Keratinocyte (primary cell): ENCODE measurements at regions not wholly inside any gene's neighbourhood (a gene's known extent, or its start where the extent isn't known, plus 50 kb on each side); places are given as distances from the start of the nearest gene placed in this dataset.

Experiments
- DNase-seq: peaks from one replicate; pipeline ENCODE4 v3.0.0-alpha.2; 2011; ENCODE audit warnings: low read depth, missing footprints, low spot score
- FAIRE-seq: peaks from 2 replicates; lab custom pipeline; 2011; peaks lifted over from hg19 to GRCh38; lab: Jason Lieb, UNC
- H2AFZ ChIP-seq: 2 replicates; pipeline ENCODE4 v1.6.0; 2012; ENCODE audit warnings: low read length, control low read depth, inconsistent platforms; ENCODE audit not compliant: control insufficient read depth
- H3K27ac ChIP-seq: 2 replicates; pipeline ENCODE4 v1.5.1; 2011; ENCODE audit warnings: low read length; ENCODE audit not compliant: control insufficient read depth, insufficient read depth
- H3K27me3 ChIP-seq: 3 replicates; pipeline ENCODE4 v1.6.0; 2011; ENCODE audit warnings: low read length; ENCODE audit not compliant: control insufficient read depth, insufficient read depth; ENCODE audit errors: extremely low read depth
- H3K36me3 ChIP-seq, 2 experiments: 2 replicates in 1 of 2; 3 replicates in 1 of 2; pipeline ENCODE4 v1.5.1; 2011; ENCODE audit warnings: low read length in 2 of 2, mild to moderate bottlenecking in 1 of 2; ENCODE audit not compliant: control insufficient read depth in 2 of 2, insufficient read depth in 2 of 2; ENCODE audit errors: extremely low read depth in 1 of 2
- H3K4me1 ChIP-seq: 3 replicates; pipeline ENCODE4 v1.5.1; 2011; ENCODE audit warnings: low read length; ENCODE audit not compliant: control insufficient read depth, insufficient read depth; ENCODE audit errors: extremely low read depth
- H3K4me2 ChIP-seq: 3 replicates; pipeline ENCODE4 v1.6.0; 2011; ENCODE audit warnings: low read depth, low read length; ENCODE audit not compliant: control insufficient read depth, insufficient read depth; ENCODE audit errors: extremely low read depth
- H3K4me3 ChIP-seq, 3 experiments: fragments of 200-600 bp in 1 of 3; sonication (generic) in 1 of 3; 2 replicates in 2 of 3; 3 replicates in 1 of 3; pipeline ENCODE4 v1.5.1; 2011 to 2016; ENCODE audit warnings: low read length in 3 of 3, mild to moderate bottlenecking in 3 of 3, control low read depth in 2 of 3, inconsistent platforms in 1 of 3, low read depth in 1 of 3, mixed read lengths in 1 of 3, mixed run types in 1 of 3, moderate library complexity in 1 of 3; ENCODE audit not compliant: control insufficient read depth in 2 of 3, insufficient read depth in 2 of 3; ENCODE audit errors: extremely low read depth in 1 of 3
- H3K79me2 ChIP-seq: 2 replicates; pipeline ENCODE4 v1.6.0; 2012; ENCODE audit warnings: low read length; ENCODE audit not compliant: control insufficient read depth, insufficient read depth
- H3K9ac ChIP-seq: 3 replicates; pipeline ENCODE4 v1.6.0; 2011; ENCODE audit warnings: low read length; ENCODE audit not compliant: control insufficient read depth, insufficient read depth; ENCODE audit errors: extremely low read depth
- H3K9me1 ChIP-seq: 3 replicates; pipeline ENCODE4 v1.6.0; 2011; ENCODE audit warnings: low read length; ENCODE audit not compliant: control insufficient read depth, insufficient read depth; ENCODE audit errors: extremely low read depth
- H3K9me3 ChIP-seq: 2 replicates; pipeline ENCODE4 v1.5.1; 2012; ENCODE audit warnings: low read depth, low read length; ENCODE audit not compliant: control insufficient read depth
- H4K20me1 ChIP-seq: 3 replicates; pipeline ENCODE4 v1.6.0; 2011; ENCODE audit warnings: low read length; ENCODE audit not compliant: control insufficient read depth, insufficient read depth; ENCODE audit errors: extremely low read depth
- EZH2 ChIP-seq: IDR thresholded peaks from one replicate; pipeline ENCODE4 v1.6.1; 2012; ENCODE audit warnings: inconsistent platforms, mild to moderate bottlenecking, low read length, moderate library complexity
- dilution Hi-C: fragments of 300-500 bp; cut with MboI; formaldehyde crosslinking; loops from one replicate; pipeline ENCODE4 v1.7.0; 2020; ENCODE audit warnings: low sequenced_read_pairs; ENCODE audit not compliant: extremely low pct_ligation_motif_present
- TF ChIP-seq, protein P1 (sequence below), 3 experiments: IDR thresholded peaks in 1 of 3; conservative IDR thresholded peaks in 1 of 3; optimal IDR thresholded peaks in 1 of 3; 2 replicates in 2 of 3; 3 replicates in 1 of 3; pipeline versions ENCODE3 to v1.5.1; 2011; ENCODE audit warnings: low read length in 3 of 3, mild to moderate bottlenecking in 3 of 3, moderate library complexity in 2 of 3, control low read depth in 1 of 3, inconsistent platforms in 1 of 3; ENCODE audit not compliant: insufficient read depth in 2 of 3; ENCODE audit errors: extremely low read depth in 1 of 3

DNA sequence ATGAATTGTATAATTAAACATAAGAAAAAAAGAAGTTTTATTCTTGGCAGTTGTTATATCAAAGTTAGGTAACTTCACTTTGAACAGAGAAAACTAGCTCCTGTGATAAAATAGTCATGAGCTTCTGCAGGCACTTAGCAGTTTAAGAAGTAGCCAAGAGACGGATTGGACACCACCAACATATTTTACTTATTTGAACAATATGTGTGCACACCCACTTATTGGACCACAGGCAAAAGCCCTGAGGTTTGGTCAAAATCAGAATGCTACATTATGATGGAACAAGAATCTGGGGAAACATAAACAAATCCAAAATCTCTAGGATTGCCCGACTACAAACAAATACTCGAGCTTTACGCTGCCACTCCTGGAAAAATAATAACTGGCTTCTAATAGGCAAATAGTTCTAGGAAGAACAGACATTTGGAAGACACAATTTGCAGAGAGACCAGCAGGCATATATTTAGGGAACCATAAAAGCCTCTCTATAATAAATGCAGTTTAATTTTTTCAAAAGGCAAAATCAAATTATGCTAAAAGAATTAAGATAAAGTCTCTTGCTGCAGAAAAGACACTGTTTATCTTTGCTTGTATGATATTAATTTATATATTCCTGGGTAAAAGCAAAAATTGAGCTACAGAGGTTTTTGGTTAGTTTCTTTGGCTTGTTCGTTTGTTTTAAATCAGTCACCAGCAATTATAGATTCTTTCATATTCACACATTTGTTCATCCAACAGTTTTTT lies 117.9 kb downstream of the CDC42EP3 start:
- H3K9me1 ChIP-seq = no peaks in the 10 kb centered on the region
- H3K27me3 ChIP-seq = no peaks in the 10 kb centered on the region
- H3K79me2 ChIP-seq = no peaks in the 10 kb centered on the region
- dilution Hi-C loops = no loop called here
- H3K4me3 ChIP-seq = no peak overlapping the region
- TF ChIP-seq, protein P1, sequence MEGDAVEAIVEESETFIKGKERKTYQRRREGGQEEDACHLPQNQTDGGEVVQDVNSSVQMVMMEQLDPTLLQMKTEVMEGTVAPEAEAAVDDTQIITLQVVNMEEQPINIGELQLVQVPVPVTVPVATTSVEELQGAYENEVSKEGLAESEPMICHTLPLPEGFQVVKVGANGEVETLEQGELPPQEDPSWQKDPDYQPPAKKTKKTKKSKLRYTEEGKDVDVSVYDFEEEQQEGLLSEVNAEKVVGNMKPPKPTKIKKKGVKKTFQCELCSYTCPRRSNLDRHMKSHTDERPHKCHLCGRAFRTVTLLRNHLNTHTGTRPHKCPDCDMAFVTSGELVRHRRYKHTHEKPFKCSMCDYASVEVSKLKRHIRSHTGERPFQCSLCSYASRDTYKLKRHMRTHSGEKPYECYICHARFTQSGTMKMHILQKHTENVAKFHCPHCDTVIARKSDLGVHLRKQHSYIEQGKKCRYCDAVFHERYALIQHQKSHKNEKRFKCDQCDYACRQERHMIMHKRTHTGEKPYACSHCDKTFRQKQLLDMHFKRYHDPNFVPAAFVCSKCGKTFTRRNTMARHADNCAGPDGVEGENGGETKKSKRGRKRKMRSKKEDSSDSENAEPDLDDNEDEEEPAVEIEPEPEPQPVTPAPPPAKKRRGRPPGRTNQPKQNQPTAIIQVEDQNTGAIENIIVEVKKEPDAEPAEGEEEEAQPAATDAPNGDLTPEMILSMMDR (optimal IDR thresholded peaks at IDR 0.05 in 1 of 3, IDR thresholded peaks at IDR 0.05 in 1 of 3, conservative IDR thresholded peaks at IDR 0.05 in 1 of 3; ENCODE audit: extremely low read depth in 1 of 3, insufficient read depth in 2 of 3, low read length in 3 of 3) = no peak
- no peak for TF ChIP-seq EZH2
- no peak overlapping the region for H3K27ac ChIP-seq
- H4K20me1 ChIP-seq = no peaks in the 10 kb centered on the region
- no peaks in the 10 kb centered on the region for H3K36me3 ChIP-seq
- peaks cover 12% of the 10 kb centered on the region for H3K4me1 ChIP-seq
- no peak for DNase-seq
- no peak overlapping the region for H3K9ac ChIP-seq
- no peak for FAIRE-seq
- H3K4me2 ChIP-seq = no peak overlapping the region
- H3K9me3 ChIP-seq = no peaks in the 10 kb centered on the region
- H2AFZ ChIP-seq = no peak overlapping the region

DNA sequence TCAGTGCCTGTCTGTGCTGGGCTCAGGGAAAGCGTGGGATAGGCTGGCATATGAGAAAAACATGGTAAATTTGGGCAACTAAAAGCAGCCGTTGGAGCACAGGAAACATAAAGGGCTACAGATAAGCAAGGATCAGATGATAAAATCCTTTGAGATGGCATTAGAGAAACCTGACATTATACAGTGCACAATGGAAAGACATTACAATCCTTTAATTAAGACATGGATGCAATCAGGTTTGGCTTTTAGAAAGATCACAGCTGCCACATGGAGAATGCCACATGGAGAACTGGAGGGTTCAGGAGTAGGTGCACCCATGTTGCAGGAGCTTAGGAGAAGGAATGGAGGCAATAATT lies 117.3 kb downstream of the CDC42EP3 start:
- Histone ChIP-seq H4K20me1 (no peaks in the 10 kb centered on the region), H3K36me3 (no peaks in the 10 kb centered on the region), H3K4me2 (no peak overlapping the region), H3K27ac (no peak overlapping the region), H3K4me3 (no peak overlapping the region), H3K4me1 (peaks cover 12% of the 10 kb centered on the region), H3K9ac (no peak overlapping the region), H3K27me3 (no peaks in the 10 kb centered on the region), H3K79me2 (no peaks in the 10 kb centered on the region), H3K9me3 (no peaks in the 10 kb centered on the region), H3K9me1 (no peaks in the 10 kb centered on the region), H2AFZ (no peak overlapping the region)
- dilution Hi-C loops = no loop called here
- TF ChIP-seq EZH2 = no peak
- TF ChIP-seq, protein P1 (optimal IDR thresholded peaks at IDR 0.05 in 1 of 3, IDR thresholded peaks at IDR 0.05 in 1 of 3, conservative IDR thresholded peaks at IDR 0.05 in 1 of 3; ENCODE audit: extremely low read depth in 1 of 3, insufficient read depth in 2 of 3, low read length in 3 of 3) = no peak
- DNase-seq (no peak), FAIRE-seq (no peak)
